Limb (tissue), 2 donors: ENCODE measurements at regions not wholly inside any gene's neighbourhood (a gene's known extent, or its start where the extent isn't known, plus 50 kb on each side); places are given as distances from the start of the nearest gene placed in this dataset.
"Not testable (repeated sequence)": the region's sequence is repeated elsewhere in the genome, so short reads cannot be mapped to it uniquely, and the experiment has no call there.

Experiments
- DNase-seq, 2 donors: peaks; one replicate each; pipeline ENCODE4 v3.0.0-alpha.2; 2016; ENCODE audit errors: extremely low spot score in 2 of 2

- DNase-seq: no peak
These were observed 73.7 kb downstream of the GEMIN8 start for GRCh38 chrX:13955975-13956374.

- DNase-seq: no peak
These were observed 74.5 kb downstream of the GEMIN8 start for GRCh38 chrX:13955095-13955647.

- DNase-seq: no peak
These were observed 77.1 kb downstream of the GEMIN8 start for GRCh38 chrX:13952581-13952980.

- DNase-seq: not testable (repeated sequence)
These were observed 83.5 kb downstream of the GEMIN8 start for GRCh38 chrX:13946223-13946622.

GRCh38 chrX:13945787-13946186 lies 83.9 kb downstream of the GEMIN8 start:
- DNase-seq: not testable (repeated sequence)

GRCh38 chrX:13940671-13941070 lies 89.0 kb downstream of the GEMIN8 start:
- no peak for DNase-seq

- peak; percentile 29 to 43 for DNase-seq
These were observed 89.7 kb downstream of the GEMIN8 start for GRCh38 chrX:13939741-13940597.

- no peak for DNase-seq
These were observed 90.7 kb downstream of the GEMIN8 start for GRCh38 chrX:13938829-13939530.

GRCh38 chrX:13938051-13938828 lies 91.5 kb downstream of the GEMIN8 start:
- DNase-seq: peak; percentile 37 to 74

GRCh38 chrX:13937370-13938050 lies 92.2 kb downstream of the GEMIN8 start:
- DNase-seq: peak in 1 of 2 donors; percentile 32

- no peak for DNase-seq
These were observed 93.0 kb downstream of the GEMIN8 start for GRCh38 chrX:13936521-13937225.

GRCh38 chrX:13934731-13935130 lies 95.0 kb downstream of the GEMIN8 start:
- no peak for DNase-seq

- DNase-seq: no peak
These were observed 95.8 kb downstream of the GEMIN8 start for GRCh38 chrX:13933851-13934250.

GRCh38 chrX:13933352-13933751 lies 96.3 kb downstream of the GEMIN8 start:
- no peak for DNase-seq

GRCh38 chrX:13932416-13932815 lies 97.3 kb downstream of the GEMIN8 start:
- no peak for DNase-seq

GRCh38 chrX:13927175-13927574 lies 102.5 kb downstream of the GEMIN8 start:
- DNase-seq: no peak

- DNase-seq: no peak
These were observed 105.8 kb downstream of the GEMIN8 start for GRCh38 chrX:13923845-13924244.

- no peak for DNase-seq
These were observed 106.4 kb upstream of the GPM6B start for GRCh38 chrX:13923289-13923688.

- no peak for DNase-seq
These were observed 100.6 kb upstream of the GPM6B start for GRCh38 chrX:13917507-13917906.

- DNase-seq: peak in 1 of 2 donors; percentile 35
These were observed 94.7 kb upstream of the GPM6B start for GRCh38 chrX:13911586-13911985.
